T-helper 1 cell (primary cell): ENCODE measurements at regions not wholly inside any gene's neighbourhood (a gene's known extent, or its start where the extent isn't known, plus 50 kb on each side); places are given as distances from the start of the nearest gene placed in this dataset.

Source experiments
- DNase-seq, 5 donors: peaks; one replicate each; pipeline ENCODE4 v3.0.0-alpha.2; 2012 to 2020

DNA sequence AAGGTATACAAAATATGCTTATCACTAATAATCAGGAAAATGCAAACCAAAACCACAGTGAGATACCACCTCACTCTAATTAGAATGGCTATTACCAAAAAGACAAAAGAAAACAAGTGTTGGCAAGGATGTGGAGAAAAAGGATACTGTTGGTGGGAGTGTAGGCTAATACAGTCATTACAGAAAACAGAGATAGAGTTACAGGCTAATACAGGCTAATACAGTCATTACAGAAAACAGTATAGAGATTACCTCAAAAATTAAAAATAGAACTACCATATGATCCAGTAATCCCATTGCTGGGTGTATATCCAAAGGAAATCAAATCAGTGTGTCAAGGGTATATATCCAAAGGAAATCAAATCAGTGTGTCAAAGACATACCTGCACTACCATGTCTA is 238.4 kb downstream of the PLPP3 start:
- no peak for DNase-seq

DNA sequence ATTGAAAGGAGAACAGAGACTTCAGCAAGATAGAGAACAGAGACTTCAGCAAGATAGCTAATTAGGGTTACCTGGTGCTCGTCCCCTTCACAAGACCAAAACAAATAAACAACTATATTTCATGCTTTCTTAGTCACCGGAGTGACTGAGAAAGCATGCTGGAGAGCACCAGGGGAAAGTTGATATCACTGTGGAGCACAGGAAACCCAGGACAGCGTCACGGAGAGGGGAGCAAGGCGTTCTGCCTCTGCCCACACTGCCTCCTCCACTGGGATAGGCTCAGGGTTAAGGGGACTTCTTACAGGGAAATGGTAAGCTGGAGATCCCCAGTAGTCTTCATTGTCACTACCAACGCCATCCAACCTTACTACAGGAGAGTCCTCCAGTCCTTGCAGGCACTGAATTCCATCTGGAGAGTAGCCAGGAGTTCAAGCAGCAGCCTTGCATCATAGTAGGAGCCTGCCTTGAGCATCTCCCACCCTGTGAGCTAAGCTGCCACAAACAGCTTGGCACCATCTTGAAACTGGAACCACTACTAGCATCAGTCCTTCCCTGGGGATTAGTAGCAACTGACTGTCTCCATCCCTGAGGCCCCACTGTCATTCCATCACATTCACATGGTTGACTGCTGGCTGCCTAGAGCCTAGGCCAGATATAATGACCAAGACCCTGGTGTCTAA is 239.4 kb downstream of the PLPP3 start:
- no peak for DNase-seq

DNA sequence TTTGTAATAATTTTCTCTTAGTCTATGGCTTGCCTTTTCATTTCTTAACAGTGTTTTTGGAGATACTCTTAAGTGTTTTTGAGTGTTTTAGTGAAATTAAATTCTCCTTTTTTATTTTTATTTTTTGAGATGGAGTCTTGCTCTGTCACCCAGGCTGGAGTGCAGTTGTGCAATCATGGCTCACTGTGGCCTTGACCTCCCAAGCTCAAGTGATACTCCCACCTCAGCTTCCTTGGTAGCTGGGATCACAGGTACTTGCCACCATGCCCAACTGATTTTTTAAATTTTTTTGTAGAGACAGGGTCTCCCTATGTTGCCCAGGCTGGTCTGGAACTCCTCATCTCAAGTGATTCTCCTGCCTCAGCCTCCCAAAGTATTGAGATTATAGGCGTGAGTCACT is 240.3 kb downstream of the PLPP3 start:
- DNase-seq: no peak

DNA sequence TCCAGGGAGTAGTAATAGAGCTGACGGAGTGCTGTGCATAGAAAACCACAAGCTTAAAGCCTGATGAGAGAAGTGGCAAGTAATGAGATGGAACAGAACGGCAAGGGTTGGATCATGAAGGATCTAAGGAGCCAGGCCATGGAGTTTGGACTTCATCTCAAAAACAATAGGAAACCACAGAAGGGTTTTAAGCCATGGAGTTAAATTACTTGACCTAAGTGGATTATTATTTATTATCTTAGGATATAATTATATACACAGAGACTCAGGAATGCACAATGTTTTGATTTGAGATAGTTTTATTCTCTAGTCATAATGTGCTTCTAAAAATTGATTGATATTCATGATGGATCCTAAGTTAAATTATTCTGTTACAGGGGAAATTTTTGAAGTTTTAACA is 242.4 kb downstream of the PLPP3 start:
- no peak for DNase-seq

DNA sequence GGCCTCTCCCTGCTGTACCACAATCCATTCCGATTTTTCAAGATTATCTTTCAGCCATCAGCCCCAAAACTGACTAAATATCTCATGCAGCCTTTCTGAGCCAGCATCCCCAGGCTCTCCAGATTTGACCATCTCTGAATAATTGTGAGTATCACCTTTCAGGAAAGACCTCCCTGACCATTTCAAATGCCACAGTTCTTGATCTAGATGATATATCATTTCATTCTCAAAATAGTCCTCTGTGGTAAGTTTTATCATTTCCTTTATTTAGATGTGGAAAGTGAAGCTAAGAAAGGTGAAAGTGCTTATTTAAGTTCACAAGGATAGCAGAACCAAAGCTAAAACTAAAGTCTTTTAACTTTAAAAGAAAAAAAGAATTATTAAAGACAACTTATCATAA is 244.0 kb downstream of the PLPP3 start:
- DNase-seq: no peak

DNA sequence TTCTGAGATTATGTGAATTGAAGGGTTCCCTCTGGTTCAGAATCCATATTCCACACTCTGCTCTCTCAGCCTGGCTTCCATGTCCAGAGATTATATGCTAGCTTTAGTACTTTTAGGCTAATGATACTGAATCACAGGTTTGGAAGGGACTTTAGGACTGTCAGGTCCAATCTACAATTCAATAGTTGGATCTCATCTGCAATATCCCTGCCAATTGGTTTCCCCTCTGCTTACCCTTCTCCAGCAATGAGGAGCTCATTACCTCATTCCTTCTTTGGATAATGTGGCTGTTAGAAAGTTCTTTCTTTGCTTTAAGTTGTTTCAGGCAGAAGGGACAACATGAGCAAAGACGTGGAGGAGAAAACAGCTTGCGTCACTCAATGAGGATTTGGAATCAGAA is 245.3 kb downstream of the PLPP3 start:
- DNase-seq: no peak

DNA sequence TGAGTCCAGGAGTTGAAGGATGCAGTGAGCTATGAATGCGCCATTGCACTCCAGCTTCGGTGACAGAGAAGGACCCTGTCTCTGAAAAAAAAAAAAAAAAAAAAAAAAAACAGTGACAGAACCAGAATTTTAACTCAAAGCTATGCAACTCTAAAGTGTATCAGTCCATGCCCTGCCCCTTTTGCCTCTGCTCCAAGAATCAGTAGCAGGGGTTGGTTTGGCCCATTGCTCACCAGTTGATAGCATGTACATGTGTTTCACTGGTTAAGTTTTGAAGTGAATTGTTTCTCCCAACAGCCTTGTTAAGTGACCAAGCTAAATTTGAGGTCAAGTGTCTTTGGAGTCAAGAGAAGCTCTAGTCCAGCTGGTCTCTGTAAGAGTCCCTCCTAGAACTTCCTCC is 245.9 kb downstream of the PLPP3 start:
- DNase-seq: no peak

DNA sequence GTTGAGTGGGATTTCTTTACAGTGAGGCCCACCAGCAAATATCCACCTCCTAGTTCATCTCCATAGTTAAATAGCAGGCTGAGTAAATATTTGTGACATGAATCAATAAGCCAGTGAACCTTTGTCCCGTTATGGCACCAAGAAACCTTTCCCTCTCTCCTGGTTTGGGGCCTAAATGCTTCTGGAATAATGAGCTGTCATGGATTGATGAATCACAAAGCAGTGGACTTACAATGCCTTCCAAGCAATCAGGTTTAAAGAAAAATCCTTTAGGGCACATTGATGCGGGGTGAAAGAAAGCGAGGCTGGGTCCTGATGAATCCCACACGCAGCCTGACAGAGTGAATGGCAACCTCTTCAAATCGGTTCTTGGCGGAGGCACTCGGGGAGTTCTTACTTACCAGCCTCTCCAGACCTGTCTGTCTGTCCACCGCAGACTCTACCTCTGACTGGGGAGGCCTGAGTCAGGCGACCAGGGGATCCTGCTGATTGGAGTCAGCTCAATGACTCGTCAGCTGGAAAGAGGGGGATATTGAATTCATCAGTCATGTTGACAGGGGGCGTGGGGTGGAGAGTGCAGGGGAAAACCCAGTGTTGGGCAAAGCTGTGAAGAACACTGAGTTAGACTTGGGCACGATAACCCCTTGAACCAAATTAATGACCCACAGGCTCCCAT is 247.3 kb downstream of the PLPP3 start:
- no peak for DNase-seq

DNA sequence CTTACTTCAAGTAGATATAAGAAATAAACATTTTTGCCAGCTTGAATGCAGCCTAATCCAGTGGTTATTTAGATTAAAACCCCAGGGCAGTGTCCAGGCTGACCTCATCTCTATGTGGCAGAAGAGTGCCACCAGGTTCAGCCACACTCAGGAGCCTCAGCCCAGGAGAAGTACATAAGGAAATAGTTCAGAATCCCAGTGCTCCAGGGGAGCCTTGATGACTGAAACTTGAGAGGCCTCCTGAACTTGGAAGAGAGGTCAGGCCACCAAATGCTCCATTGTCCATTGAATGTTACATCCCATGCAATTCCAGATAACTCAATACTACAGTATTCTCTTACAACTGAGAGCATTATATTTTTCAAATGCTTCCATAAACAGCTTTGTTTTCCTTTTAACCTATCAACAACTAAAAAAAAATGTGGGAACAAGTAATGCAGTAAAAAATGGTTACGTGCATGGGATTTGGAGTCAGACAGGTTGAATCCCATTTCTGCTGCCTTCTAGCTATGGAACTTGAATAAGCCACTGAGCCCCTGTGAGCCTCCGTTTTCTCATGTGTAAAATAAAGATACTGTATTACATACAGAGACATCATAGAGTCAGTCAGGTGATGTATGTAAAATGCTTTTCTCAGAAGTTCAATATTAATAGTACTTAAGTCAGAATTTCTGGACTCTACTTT is 248.0 kb downstream of the PLPP3 start:
- DNase-seq: no peak

DNA sequence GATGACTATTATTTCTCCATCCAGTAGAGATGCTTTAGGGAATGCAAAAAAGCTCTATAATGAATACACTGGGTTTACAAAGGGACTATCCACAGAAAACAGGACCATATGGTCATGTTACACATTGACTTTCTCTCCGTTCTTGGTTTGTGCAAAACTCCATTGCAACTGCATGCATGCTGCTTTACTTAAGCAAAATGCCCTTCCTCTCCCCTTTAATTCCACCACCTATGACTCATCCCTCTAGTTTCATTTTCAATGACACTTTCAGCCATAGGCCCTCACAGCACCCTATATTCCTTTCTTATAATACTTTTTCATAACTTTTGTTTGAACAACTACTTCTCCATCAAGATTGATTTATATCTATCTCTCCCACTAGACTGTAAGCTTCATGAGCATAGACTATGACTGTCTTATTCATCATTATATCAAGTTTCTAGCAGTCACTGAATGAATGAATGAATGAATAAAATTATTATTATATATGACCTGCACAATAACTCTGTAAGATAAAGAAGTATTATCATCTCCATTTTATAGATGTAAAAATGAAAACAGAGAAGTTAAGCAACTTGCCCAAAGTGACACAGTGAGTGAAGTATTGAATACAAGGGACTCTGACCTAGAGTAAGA is 248.9 kb downstream of the PLPP3 start:
- DNase-seq: peak in 1 of 5 donors; percentile 10

DNA sequence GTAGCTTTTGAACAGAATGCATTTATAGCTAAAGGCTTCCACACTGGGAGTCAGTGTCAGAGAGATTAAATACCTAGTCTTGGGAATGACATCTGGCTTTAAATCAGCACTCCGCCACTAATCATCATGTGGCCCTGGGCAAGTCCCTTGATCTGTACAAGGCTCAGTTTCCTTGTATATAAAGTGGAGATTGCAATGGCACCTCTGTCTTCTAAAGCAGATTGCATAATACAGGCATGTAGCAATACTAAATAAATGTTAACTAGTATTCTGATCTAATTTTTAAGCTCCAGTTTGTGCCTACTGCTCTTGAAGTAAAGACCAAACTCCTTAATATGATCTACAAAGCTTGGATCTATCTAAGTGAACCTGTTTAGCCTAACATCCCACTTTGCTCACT is 249.4 kb downstream of the PLPP3 start:
- DNase-seq: no peak

DNA sequence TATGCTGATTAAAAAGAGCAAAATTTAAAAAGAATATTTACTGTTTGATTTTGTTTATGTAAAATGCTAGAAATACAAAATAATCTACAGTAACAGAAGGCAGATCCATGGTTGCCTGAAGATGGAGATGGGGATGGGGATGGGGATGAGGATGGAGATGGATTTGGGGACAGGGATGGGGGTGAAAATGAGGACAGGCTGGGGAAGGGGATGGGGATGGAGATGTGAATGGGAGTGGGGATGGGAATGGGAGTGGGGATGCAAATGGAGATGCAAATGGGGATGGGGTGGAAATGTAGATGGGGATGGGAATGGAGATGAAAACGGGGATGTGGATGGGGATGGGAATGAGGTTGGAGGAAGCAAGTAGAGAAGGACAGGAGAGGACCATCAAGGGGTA is 252.2 kb downstream of the PLPP3 start:
- DNase-seq: no peak

DNA sequence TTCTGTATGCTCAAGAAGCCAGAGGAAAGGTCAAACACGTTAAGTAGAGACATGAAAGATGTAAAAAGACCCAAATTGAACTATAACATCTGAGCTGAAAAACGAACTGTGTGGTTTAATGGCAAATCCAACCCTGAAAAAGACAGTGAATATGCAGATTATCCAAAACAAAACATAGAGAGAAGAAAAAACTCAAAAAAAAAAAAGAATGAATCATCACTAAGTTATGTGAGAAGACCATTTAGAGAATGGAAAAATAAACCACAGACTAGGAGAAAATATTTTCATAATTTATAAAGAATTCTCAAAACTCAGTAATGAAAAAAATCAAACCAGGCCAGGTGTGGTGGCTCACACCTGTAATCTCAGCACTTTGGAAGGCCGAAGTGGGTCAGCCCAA is 253.3 kb downstream of the PLPP3 start:
- DNase-seq: no peak

DNA sequence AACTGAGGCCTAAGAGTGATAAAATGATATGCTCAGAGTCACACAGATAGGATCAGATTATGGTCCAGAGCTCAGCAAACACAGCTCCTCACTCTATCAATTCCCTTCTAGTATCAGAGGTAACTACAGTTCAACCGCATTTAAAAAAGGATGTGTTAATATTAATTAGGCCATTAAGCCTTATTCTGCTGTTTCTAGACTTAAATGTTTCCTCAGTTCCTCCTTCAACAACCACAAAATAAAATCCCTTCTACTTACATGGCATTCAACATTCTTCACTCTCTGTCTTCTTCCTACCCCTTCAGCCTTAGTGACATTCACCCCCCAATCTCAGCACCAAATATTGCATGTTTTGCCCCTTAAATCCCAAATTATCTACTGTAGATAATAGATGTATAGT is 254.9 kb downstream of the PLPP3 start:
- no peak for DNase-seq

DNA sequence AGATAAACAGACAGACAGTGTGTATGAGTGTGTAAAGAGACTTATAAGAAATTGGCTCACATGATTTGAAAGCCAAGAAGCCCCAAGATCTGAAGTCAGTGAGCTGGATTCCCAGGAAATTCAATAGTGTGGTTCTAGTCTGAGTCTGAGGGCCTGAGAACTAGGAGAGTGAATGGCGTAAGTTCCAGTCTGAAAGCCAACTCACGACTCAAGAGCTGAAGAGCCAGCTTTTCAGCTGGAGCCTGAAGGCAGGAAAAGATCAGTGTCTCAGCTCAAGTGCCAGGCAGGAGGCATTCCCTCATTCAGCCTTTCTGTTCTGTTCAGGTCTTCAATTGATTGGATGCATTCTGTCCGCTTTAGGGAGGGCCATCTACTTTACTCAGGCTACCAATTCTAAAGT is 257.2 kb downstream of the PLPP3 start:
- no peak for DNase-seq

DNA sequence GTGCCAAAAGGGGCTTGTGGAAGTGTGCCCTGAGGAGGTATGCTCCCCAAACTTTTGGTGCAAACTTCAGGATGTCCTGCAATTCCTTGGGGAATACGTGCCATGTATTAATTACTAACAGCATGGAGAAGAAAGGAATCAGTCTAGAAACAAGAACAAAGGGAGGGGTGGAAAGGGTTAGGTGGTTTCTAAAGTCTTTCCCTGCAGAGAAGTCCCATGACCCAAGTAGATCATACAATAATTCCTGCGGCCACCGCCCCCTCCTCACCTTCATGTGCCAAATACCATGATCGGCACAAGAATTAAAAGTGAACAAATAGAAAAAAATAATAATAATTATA is 258.2 kb downstream of the PLPP3 start:
- no peak for DNase-seq

DNA sequence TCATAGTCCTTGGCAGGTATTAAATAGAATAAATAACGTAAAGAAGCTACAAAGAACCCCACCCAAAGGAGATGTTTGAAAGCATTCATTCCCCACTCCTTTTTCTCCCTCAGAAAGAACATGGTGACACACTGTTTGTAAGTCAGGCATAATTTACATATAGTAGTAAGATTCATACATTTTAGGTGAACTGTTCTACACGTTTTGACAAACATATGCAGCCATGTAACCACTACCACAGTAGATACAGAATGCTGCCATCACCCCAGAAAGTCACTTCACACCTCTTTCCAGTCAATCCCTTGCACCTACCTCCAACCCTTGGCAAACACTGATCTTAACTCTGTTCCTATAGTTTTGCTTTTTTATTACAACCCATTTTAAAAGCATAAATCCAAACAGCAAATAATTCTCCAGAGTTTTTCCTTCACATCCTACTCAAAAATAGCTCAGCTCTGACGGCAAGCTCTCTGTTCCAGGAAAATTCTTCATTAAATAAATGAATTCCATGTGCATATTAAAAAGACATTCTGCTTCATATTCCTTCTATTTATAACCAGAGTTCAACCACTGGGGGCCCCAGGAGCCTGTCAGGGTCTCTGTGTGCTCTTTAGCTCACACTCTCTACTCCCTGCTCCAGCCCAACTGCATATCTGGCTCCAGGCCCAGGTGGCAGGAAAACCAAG is 258.8 kb downstream of the PLPP3 start:
- no peak for DNase-seq

DNA sequence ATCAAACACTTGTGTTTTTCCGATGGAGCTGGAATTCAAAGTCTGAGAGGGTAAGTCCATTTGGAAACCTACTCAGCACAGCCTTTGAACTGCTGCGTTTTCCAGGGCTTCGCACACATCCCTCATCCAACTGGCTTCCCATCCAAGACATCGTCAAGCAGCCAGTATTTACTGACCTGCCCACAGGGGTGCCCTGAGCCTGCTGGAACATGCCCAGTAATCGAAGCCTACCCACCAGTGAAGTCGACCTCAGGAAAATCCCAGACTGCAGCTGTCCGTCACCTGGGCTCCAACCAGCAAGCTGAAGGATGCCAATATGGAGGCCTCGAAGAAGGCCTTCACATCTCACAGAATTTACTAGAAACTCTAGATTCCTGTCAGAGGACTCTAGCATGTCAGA is 261.6 kb downstream of the PLPP3 start:
- DNase-seq: no peak

DNA sequence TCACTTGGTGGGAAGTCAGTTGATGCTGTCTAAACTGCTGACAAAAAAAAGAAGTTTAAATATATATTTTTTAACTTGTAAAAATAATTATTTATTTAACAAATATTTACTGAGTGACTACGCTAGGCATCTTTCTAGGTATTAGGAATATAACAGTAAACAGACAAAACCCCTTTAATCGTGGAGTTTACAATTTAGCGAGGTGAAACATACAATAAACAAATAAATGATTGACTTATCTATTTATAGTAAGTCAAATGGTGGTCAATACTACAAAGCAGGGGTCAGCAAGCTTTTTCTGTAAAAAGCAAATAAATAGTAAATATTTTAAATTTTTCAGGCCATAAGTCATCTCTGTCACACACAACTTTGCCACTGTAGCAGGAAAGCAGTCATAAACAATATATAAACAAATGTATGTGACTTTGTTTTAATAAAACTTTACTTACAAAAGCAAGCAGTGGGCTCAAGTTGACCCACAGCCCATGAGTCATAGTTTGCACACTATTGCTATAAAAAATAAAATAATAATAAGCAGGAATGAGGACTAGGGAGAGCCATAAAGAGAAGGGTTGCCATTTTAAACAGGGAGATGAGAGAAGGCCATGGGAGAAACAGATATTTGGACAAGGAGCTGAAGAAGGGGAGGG is 263.9 kb downstream of the PLPP3 start:
- DNase-seq: no peak

DNA sequence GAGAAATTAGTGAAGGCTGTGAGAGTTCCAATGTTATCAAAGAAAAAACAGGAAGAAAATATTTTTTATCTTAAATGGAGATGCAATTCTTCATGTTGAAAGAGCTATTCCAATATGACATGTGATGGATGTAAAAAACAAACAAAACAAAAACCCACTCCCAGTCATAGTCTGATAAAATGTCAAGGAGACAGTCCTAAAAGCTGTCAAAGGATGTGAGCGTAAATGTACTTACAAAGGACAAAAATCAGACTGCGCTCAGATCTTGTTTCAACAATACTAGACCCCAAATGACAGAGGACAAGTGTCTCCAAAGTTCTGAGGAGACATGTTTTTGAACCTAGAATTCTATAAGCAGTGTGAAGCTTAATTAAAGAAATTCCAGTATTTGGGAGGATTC is 265.8 kb downstream of the PLPP3 start:
- no peak for DNase-seq

DNA sequence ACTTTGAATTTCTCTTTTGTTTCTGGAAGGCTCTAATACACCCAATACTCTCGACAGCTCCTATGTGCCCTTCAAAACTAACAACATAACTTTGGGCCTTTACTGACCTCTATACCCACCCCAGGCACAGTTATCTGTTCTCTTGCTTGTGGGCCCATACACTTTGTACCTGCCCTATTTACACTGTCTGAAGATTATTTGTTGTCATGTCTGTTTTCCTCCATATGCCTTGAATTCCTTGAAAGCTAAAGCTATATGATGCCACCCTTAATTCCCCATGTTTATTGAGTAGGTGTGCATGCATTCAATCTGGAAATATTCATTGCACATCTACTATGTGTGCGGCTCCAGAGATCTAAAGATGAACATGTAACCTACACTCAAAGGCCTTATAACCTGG is 267.6 kb downstream of the PLPP3 start:
- DNase-seq: no peak

DNA sequence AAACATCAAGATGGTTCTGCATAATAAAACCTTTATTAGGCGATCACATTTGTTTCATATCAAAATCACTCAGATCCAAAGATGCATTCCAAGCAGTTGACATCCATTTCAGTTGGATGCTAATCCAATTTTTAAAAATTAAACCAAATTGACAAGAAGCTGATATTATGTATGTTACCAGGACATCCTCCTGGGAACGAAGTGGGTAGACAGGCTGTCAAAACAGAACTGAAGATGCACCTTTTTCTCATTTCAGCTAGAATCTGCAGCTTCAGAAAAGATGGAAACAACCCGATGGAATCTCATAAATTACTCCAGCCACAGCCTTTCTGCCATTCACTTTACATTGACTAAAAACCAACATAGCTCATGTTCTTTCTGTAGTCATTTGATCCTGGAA is 268.4 kb downstream of the PLPP3 start:
- no peak for DNase-seq

DNA sequence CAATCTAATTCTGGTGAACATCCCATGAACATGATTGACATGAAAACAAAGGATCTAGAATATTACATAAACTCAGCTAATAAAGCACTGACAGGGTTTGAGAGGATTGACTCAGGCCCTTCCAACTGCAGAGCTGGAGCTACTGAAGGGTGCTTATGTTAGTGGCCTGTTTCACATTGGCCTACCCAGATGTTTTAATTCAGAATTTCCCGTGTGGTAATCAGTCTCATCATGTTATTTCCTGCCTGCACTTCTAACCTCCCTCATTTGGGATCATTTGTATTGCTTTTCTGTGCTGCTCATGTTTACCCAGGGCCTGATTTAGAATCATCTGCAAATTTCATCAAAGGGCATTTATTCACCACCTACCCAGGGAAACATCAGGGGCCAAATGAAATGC is 270.3 kb downstream of the PLPP3 start:
- DNase-seq: no peak
